NCI-H2029 (cell line): ENCODE measurements at regions not wholly inside any gene's neighbourhood (a gene's known extent, or its start where the extent isn't known, plus 50 kb on each side); places are given as distances from the start of the nearest gene placed in this dataset.
"Not testable (repeated sequence)": the region's sequence is repeated elsewhere in the genome, so short reads cannot be mapped to it uniquely, and the experiment has no call there.

Experiments used
- DNase-seq: peaks from one replicate; lab custom pipeline; 2025; lab: John Stamatoyannopoulos, UW

- no peak for DNase-seq
These were observed 50.4 kb upstream of the CECR2 start for GRCh38 chr22:17318817-17319216.

DNA sequence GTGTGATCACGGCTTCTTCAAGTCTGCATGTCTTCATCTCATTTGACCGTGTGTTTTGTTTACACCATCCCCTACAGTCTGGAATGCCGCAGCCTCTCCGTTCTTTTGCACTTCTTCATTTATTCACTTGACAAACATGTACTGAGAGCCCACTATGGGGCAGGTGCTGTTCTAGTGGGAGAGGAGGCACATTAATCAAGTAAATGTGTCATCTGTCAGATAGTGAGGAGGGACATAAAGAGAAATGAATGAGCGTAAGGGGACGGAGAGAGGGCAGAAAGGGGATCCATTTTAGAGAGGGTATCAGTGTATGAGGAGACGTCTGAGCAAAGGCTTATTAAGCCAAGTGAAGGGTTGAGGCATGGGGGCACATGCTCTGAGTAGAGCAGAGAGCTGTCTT lies 54.0 kb upstream of the CECR2 start:
- DNase-seq = no peak

- peak; percentile 80 for DNase-seq
These were observed 54.8 kb upstream of the CECR2 start for GRCh38 chr22:17314487-17314886.

DNA sequence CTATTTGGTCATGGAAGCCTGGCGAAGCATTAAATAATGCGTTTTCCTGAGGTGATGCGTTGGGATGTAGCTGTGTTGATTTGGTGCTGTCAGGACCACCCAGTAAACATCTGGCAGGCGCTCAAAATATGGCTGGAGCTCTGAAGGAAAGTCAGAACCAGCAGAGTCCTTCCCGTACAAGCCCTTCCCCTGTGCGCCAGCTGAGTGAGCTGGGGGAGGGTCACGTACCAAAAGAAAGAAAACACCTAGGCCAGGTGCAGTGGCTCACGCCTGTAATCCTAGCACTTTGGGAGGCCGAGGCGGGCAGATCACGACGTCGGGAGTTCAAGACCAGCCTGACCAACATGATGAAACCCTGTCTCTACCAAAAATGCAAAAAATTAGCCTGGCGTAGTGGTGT lies 55.6 kb upstream of the CECR2 start:
- DNase-seq = no peak

GRCh38 chr22:17307566-17307965 lies 61.7 kb upstream of the CECR2 start:
- DNase-seq = no peak

DNA sequence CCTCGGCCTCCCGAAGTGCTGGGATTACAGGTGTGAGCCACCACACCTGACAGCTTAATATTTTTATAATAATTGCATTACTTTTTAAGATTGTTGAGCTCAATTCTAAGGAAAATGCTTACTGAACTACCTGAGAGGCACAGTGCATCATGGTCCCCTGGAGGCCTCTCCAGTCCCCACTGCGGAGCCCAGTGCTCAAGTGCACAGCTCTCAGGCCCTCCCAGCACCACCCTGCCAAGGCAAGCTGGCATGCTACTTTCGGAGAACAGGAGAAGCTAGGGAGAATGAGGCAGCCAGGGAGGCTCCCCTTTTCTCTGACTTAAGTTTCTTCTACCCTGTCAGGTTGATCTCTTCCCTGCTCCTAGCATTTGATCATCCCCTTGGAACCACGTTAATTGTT lies 64.2 kb upstream of the CECR2 start:
- no peak for DNase-seq

DNA sequence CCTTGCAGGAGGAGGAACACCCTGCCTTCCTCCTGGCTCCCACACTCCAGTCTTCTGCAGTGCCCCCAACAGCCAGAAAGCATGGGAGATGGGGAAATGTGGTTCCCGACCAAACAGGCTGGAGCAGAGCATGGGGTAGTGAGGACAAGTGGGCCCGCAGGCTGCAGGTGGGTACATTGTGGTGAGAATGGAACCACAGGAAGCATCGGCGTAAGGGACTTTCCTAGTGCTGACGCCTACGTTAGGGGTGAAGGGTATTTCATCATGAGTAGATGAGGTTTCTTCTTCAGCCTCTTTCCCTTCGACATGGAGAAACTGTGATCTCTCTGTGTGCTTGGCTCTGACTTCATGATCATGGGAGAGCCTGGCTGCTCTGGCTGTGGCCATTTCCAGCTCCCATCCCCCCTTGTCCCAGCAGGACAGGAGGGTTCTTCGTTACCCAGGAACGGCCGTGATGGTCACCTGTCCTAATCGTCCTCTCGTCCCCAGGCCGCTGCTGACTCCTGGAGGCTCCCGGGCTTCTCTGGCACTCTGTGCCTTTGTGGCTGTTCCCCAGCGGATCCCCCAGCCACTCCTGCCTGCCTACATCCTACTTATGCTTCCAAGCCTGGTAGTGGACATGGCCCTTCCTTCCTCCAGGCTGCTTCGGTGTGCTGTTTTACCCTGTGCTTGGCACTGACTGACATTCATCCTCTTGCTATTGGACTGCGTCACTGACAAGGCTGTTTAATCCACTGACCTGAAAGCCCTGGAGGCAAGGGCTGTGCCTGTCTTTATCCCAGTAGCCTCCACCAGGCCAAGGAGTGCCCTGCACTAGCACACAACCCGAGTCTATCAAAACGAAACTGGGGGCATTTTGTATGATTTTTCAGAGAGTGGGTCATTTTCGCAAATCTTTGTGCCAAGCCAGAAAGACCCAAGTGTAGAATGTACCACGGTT lies 65.2 kb upstream of the CECR2 start:
- no peak for DNase-seq

DNA sequence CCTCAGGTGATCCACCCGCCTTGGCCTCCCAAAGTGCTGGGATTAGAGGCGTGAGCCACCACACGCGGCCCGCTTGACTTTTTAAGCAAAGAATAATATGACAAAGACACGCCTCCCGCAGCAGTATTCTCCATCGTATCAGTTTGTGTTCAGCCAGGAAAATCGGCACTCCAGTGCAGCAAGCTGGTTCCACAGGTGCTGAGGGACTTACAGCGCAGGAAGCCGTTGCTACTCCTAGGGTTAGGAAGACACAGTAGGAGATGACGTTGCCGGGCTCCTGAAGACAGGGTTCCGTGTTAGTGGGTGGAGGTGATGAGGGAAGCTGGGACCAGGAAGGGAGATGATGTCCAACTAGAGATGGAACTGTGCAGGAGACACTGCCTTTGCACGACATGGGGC lies 65.8 kb upstream of the CECR2 start:
- no peak for DNase-seq

- no peak for DNase-seq
These were observed 66.6 kb upstream of the CECR2 start for GRCh38 chr22:17302616-17303015.

DNA sequence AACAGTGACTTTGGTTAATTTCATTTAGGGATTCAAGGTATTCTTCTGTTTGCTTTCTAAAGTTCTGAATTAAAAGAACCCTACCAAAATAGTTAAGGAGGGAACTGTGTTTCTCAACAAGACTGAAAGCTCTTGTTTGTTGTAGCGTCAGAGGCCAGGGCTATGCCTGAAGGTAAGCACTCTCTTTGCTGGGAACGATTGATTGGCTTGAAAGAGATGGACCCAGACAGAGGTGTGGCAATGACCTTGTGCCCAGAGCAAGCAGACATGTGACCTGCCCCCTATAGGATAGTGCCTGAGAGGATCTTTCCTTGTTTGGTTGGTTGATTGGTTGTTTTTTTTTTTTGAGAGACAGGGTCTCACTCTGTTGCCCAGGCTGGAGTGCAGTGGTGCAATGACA lies 68.3 kb upstream of the CECR2 start:
- DNase-seq = no peak

- not testable (repeated sequence) for DNase-seq
These were observed 70.3 kb upstream of the CECR2 start for GRCh38 chr22:17298805-17299502.

DNA sequence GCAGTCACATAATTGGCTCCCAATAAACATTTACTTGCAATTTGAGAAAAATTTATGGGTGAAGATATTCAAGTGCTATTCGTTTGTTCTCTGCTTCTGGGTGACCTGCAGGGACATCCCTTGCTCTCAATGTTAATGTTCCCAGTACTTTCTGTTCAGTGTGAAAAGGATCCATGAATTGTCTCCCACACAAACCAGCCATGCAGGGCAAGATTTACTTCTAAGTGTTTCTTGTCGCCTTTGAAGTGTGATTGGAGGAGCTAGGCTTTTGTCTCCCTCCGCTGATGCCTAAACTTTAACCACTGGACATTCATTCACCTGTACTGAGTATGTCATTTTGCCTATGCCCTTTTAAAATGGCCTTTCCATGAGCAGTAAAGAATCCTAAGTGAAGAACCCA lies 66.4 kb upstream of the ADA2 start:
- no peak for DNase-seq

DNA sequence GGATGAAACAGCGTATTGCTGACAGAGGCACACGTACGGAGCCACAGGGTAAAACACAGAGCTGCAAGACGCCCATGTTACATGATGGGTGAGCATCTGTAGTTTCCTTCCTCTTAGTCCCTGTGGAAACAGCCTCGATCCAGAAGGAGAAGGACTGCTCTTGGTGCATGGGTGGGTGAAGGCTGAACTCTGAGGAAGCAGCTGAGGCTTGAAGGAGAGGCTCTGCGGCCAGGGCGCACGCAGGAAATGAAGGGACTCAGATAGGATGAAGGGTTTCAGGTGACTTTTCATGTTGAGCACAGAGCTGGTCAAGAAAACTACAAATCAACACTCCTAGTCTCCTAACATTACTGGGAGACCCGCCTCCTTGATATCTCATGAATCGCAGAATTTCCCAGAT lies 65.7 kb upstream of the ADA2 start:
- DNase-seq = no peak

DNA sequence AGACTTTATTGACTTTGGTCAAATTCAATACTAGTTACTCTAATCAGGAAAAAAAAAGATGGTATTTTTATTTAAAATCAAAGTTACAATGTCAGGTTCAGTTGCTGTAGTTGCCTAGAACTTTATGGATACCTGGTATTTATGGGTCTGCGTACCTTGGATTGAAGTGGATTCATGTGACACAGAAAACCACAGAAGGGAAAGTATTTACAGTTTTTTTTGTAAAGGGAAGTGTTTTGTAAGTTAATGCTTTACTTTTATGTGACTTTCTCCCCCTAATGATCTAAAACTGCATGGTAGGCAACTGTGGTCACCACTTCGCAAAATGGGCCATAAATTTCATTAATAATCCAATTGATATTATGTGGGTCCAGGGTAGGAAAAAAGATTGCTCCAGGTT lies 65.2 kb upstream of the ADA2 start:
- no peak for DNase-seq

GRCh38 chr22:17283865-17284264 lies 64.6 kb upstream of the ADA2 start:
- not testable (repeated sequence) for DNase-seq

GRCh38 chr22:17283423-17283822 lies 64.2 kb upstream of the ADA2 start:
- DNase-seq = no peak

GRCh38 chr22:17281440-17281841 lies 62.2 kb upstream of the ADA2 start:
- peak; percentile 61 for DNase-seq

- no peak for DNase-seq
These were observed 61.8 kb upstream of the ADA2 start for GRCh38 chr22:17281026-17281425.

- no peak for DNase-seq
These were observed 53.3 kb upstream of the ADA2 start for GRCh38 chr22:17272511-17272991.

DNA sequence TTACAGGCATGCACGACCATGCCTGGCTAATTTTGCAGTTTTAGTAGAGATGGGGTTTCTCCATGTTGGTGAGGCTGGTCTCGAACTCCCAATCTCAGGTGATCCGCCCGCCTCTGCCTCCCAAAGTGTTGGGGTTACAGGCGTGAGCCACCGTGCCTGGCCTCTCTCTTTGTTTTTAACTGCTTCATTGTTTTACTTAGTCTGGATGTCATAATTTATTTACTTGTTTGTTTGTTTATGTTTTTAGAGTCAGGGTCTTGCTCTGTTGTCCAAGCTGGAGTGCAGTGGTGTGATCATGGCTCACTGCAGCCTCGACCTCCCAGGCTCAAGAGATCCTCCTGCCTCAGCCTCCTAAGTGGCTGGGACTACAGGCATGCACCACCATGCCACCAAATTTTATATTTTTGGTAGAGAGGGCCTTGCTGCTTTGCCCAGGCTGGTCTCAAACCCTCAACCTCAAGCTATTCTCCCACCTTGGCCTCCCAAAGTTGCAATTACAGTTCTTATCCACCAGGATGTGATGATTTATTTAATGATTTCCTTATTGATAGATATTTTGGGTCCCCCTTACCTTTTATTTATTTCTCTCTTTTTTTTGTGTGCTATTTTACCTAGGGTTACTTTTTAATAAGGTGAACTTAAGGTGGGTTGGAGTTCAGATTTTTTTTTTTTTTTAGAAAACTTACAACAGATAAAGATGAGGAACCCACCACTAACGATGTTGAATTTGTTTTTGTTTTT lies 52.6 kb upstream of the ADA2 start:
- DNase-seq = no peak

DNA sequence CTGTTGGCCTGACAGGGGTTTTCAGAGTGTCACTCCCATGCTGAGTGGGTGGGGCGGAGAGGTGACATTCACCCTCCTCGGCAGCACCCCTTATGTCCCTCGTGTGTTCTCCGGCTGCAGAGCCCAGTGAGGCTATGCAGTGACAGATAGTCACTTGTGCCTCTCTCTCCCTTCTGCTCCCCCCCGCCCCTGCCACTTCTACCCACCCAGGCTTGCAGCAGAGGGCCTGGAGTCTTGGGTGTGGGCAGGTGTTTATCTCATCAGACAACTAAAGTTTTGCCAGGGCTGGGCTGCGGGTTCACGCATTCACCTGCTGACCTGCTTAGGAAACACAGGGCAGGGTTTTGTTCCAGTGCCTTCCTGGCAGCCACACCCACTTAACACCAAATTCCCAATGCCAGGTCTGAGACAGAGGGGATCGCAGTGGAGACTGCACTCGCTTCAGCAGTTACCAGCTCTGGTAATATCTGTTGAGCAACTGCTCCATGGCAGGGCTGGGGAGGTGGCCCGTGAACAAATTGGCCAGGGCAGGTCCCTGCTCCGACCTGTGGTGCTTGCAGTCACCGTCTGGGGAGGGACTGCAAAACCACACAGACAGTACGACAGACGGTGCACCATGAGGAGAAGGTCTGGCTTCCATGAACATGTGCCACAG lies 50.5 kb upstream of the ADA2 start:
- no peak for DNase-seq

GRCh38 chr22:17269224-17269606 lies 50.0 kb upstream of the ADA2 start:
- no peak for DNase-seq
